Erythroblast (primary cell): ENCODE measurements at regions not wholly inside any gene's neighbourhood (a gene's known extent, or its start where the extent isn't known, plus 50 kb on each side); places are given as distances from the start of the nearest gene placed in this dataset.

ENCODE experiments used
- GATA1 ChIP-seq: IDR thresholded peaks from 2 replicates; pipeline ENCODE4 v1.6.1; 2011; ENCODE audit warnings: low read depth, mild to moderate bottlenecking, control low read depth, low read length, moderate library complexity
- POLR2A ChIP-seq: IDR thresholded peaks from 2 replicates; pipeline ENCODE4 v1.6.1; 2011; ENCODE audit warnings: mild to moderate bottlenecking, low read length

- TF ChIP-seq POLR2A (no peak), GATA1 (no peak)
These were observed 92.3 kb upstream of the CTDP1 start for GRCh38 chr18:79587226-79587741.
